MM.1S (cell line): ENCODE measurements at regions not wholly inside any gene's neighbourhood (a gene's known extent, or its start where the extent isn't known, plus 50 kb on each side); places are given as distances from the start of the nearest gene placed in this dataset.

Source experiments
- DNase-seq: peaks from one replicate; pipeline ENCODE4 v3.0.0-alpha.2; 2015
- H2AFZ ChIP-seq: fragments of 300-600 bp; sonication (generic); 2 replicates; pipeline ENCODE4 v1.6.0; 2016; ENCODE audit warnings: antibody characterized with exemption, low read length
- H3F3A ChIP-seq: fragments of 300-600 bp; sonication (generic); 2 replicates; pipeline ENCODE4 v1.6.1; 2016; ENCODE audit warnings: mild to moderate bottlenecking, antibody characterized with exemption, low read length, moderate library complexity, mixed read lengths; ENCODE audit not compliant: insufficient read depth
- H3K27ac ChIP-seq: fragments of 300-600 bp; sonication (generic); 2 replicates; pipeline ENCODE4 v1.5.1; 2016; ENCODE audit warnings: mild to moderate bottlenecking, low read length
- H3K27me3 ChIP-seq: fragments of 300-600 bp; sonication (generic); replicated peaks from 2 replicates; pipeline ENCODE4 v1.6.0; 2016; ENCODE audit warnings: low read length; ENCODE audit not compliant: insufficient read depth
- H3K36me3 ChIP-seq: fragments of 300-600 bp; sonication (generic); replicated peaks from 2 replicates; pipeline ENCODE4 v1.6.1; 2016; ENCODE audit warnings: mild to moderate bottlenecking, low read length, mixed read lengths; ENCODE audit not compliant: insufficient read depth
- H3K4me1 ChIP-seq: fragments of 300-600 bp; sonication (generic); 2 replicates; pipeline ENCODE4 v1.6.1; 2016; ENCODE audit warnings: low read length, mixed read lengths
- H3K4me2 ChIP-seq: fragments of 300-600 bp; sonication (generic); 2 replicates; pipeline ENCODE4 v1.6.0; 2016; ENCODE audit warnings: low read depth, low read length
- H3K4me3 ChIP-seq: fragments of 300-600 bp; sonication (generic); 2 replicates; pipeline ENCODE4 v1.5.1; 2016; ENCODE audit warnings: low read length, mixed read lengths
- H3K79me2 ChIP-seq: fragments of 300-600 bp; sonication (generic); 2 replicates; pipeline ENCODE4 v1.6.1; 2016; ENCODE audit warnings: mixed run types, low read length, mixed read lengths
- H3K9ac ChIP-seq: fragments of 300-600 bp; sonication (generic); 2 replicates; pipeline ENCODE4 v1.6.1; 2016; ENCODE audit warnings: low read length, mixed read lengths
- H3K9me2 ChIP-seq: fragments of 300-600 bp; sonication (generic); replicated peaks from 2 replicates; pipeline ENCODE4 v1.6.1; 2016; ENCODE audit warnings: mild to moderate bottlenecking, low read length, mixed read lengths; ENCODE audit not compliant: insufficient read depth
- H3K9me3 ChIP-seq: fragments of 300-600 bp; sonication (generic); replicated peaks from 2 replicates; pipeline ENCODE4 v1.6.1; 2016; ENCODE audit warnings: mild to moderate bottlenecking, low read length, mixed read lengths; ENCODE audit not compliant: insufficient read depth
- H4K20me1 ChIP-seq: fragments of 300-600 bp; sonication (generic); 2 replicates; pipeline ENCODE4 v1.6.1; 2016; ENCODE audit warnings: mild to moderate bottlenecking, low read length, moderate library complexity, mixed read lengths; ENCODE audit not compliant: insufficient read depth
- EZH2 ChIP-seq: fragments of 300-600 bp; sonication (generic); optimal IDR thresholded peaks from 2 replicates; pipeline ENCODE3; 2017; ENCODE audit warnings: low read depth, mild to moderate bottlenecking, antibody characterized with exemption, low read length, mixed read lengths
- EZH2phosphoT487 ChIP-seq: fragments of 300-600 bp; sonication (generic); IDR thresholded peaks from 2 replicates; pipeline ENCODE4 v1.6.1; 2018; ENCODE audit warnings: antibody characterized with exemption, low read length
- TF ChIP-seq, protein P1 (sequence below): fragments of 300-600 bp; sonication (generic); IDR thresholded peaks from 2 replicates; pipeline ENCODE4 v1.5.1; 2016; ENCODE audit warnings: antibody characterized with exemption, low read length, mixed read lengths

DNA sequence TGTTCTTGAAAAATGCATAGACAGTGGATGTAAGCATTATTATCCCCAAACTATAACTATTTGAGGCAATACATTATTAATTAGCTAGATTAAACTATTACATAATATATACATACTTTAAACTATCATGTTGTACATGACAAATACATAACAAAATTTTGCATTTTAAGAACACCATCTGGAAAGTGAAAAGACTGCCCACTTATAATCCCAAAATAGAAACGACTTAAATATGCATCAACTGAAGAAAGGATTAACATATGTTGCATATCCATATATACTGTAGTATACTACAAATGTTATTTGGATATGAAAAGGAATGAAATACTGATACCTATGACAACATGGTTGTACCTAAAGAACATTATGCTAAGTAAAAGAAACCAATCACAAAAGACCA is 700.8 kb upstream of the SPRY2 start:
- Histone ChIP-seq H3K27me3 (no peaks in the 10 kb centered on the region), H3K9me2 (no peaks in the 10 kb centered on the region), H3K4me2 (no peak overlapping the region), H3K4me1 (no peaks in the 10 kb centered on the region), H3K79me2 (no peaks in the 10 kb centered on the region), H3K4me3 (no peak overlapping the region), H3F3A (no peaks in the 10 kb centered on the region), H4K20me1 (no peaks in the 10 kb centered on the region), H3K9ac (no peak overlapping the region), H3K27ac (no peak overlapping the region), H2AFZ (no peak overlapping the region), H3K9me3 (no peaks in the 10 kb centered on the region), H3K36me3 (no peaks in the 10 kb centered on the region)
- TF ChIP-seq EZH2 (no peak), EZH2phosphoT487 (no peak)
- TF ChIP-seq, protein P1, sequence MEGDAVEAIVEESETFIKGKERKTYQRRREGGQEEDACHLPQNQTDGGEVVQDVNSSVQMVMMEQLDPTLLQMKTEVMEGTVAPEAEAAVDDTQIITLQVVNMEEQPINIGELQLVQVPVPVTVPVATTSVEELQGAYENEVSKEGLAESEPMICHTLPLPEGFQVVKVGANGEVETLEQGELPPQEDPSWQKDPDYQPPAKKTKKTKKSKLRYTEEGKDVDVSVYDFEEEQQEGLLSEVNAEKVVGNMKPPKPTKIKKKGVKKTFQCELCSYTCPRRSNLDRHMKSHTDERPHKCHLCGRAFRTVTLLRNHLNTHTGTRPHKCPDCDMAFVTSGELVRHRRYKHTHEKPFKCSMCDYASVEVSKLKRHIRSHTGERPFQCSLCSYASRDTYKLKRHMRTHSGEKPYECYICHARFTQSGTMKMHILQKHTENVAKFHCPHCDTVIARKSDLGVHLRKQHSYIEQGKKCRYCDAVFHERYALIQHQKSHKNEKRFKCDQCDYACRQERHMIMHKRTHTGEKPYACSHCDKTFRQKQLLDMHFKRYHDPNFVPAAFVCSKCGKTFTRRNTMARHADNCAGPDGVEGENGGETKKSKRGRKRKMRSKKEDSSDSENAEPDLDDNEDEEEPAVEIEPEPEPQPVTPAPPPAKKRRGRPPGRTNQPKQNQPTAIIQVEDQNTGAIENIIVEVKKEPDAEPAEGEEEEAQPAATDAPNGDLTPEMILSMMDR = no peak
- DNase-seq = no peak

DNA sequence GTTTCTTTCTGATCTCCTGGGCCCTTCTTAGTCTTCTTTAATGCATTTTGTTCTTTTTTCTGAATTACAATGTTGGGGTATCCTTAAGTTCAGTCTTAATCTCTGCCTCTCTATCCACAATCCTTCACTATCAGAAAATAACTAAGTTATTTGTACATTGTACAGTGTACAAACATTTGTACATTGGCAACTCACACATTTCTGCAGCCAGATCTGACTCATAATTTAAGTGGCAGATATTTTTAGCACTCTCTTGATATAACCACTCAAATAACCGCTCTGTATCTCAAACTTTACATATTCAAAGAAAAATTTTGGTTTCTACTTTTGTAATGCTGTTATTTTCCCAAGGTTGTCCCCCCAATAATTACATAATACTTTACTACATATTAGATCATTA is 691.1 kb upstream of the SPRY2 start:
- TF ChIP-seq, protein P1 = no peak
- TF ChIP-seq EZH2phosphoT487 (no peak), EZH2 (no peak)

DNA sequence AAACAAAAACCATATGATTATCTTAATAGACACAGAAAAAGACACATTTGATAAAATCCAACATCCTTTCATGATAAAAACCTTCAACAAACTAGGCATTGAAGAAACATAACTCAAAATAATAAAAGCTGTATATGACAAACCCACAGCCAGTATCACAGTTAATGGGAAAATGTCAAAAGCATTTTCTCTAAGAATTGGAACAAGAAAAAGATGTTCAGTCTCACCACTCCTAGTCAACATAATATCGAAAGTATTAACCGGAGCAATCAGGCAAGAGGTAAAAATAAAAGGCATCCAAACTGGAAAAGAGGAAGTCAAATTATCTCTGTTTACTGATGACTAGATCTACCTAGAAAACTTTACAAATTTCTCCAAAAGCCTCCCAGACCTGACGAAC is 684.2 kb upstream of the SPRY2 start:
- no peaks in the 10 kb centered on the region for H3K9me2 ChIP-seq
- TF ChIP-seq, protein P1 = no peak
- no peaks in the 10 kb centered on the region for H3K9me3 ChIP-seq
- no peak for DNase-seq
- no peaks in the 10 kb centered on the region for H3K36me3 ChIP-seq
- no peaks in the 10 kb centered on the region for H3K27me3 ChIP-seq
- no peaks in the 10 kb centered on the region for H4K20me1 ChIP-seq
- H3K4me1 ChIP-seq = no peaks in the 10 kb centered on the region
- H3K27ac ChIP-seq = no peak overlapping the region
- no peak overlapping the region for H3K4me3 ChIP-seq
- no peaks in the 10 kb centered on the region for H3K79me2 ChIP-seq
- H3F3A ChIP-seq = no peaks in the 10 kb centered on the region
- no peak overlapping the region for H3K9ac ChIP-seq
- H3K4me2 ChIP-seq = no peak overlapping the region
- no peak overlapping the region for H2AFZ ChIP-seq

More for the DNA sequence above, 691.1 kb upstream of the SPRY2 start:
- no peak overlapping the region for H3K9ac ChIP-seq
- no peaks in the 10 kb centered on the region for H3K4me1 ChIP-seq
- H3F3A ChIP-seq = no peaks in the 10 kb centered on the region
- H3K9me3 ChIP-seq = no peaks in the 10 kb centered on the region
- no peaks in the 10 kb centered on the region for H3K79me2 ChIP-seq
- H3K27me3 ChIP-seq = no peaks in the 10 kb centered on the region
- H3K27ac ChIP-seq = no peak overlapping the region
- H4K20me1 ChIP-seq = no peaks in the 10 kb centered on the region
- no peaks in the 10 kb centered on the region for H3K9me2 ChIP-seq
- H3K4me3 ChIP-seq = no peak overlapping the region
- no peak overlapping the region for H3K4me2 ChIP-seq
- no peak overlapping the region for H2AFZ ChIP-seq
- DNase-seq = no peak
- H3K36me3 ChIP-seq = no peaks in the 10 kb centered on the region
